ENCODE measurements at regions not wholly inside any gene's neighbourhood (a gene's known extent, or its start where the extent isn't known, plus 50 kb on each side); places are given as distances from the start of the nearest gene placed in this dataset.

GRCh38 chr1:218498056-218498938 is 153.2 kb downstream of the TGFB2 start:
- ATAC-seq, result no peak
- H3K4me2 ChIP-seq (ENCODE audit: low read length), result peak overlapping the region; percentile 73
- POLR2A ChIA-PET, result no interaction called here

DNA sequence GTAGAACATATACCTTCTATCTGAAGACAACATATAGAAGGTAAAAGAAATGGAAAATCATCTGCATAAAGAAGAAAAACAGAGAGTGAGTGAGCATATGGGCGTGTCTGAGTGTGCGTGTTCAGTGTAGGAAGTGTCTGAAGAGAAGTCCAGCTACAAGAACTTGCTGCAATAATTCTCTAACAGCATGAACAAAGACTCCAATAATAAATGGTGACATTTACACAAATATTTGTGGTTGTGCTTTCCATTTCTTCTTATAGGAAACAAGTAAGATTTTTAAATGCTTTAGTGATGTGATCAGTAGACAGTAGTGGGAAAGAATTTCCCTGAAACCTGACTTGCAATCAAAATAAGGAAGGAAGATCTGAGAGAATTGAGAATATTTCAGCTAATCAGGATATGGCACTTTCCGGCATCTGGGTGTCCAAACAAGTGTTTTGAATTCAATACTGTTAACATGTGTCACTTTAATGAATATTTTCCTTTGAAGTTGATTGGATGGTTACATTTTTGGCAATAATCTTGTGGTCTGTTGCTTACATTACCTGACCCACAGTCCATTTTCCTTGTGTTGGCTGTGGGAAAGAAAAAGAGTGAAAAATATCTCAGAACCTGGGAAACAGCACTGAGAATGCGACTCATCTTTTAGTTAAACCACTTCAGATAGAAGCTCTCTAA is 154.0 kb downstream of the TGFB2 start:
- H3K36me3 ChIP-seq (ENCODE audit: control insufficient read depth in 1 of 2, insufficient read depth in 2 of 2, low read length in 2 of 2), result no peaks in the 10 kb centered on the region
- peak overlapping the region; percentile 73 for H3K4me2 ChIP-seq (ENCODE audit: low read length)
- H3K27me3 ChIP-seq (ENCODE audit: insufficient read depth, low read length), result no peaks in the 10 kb centered on the region
- H3K4me1 ChIP-seq (ENCODE audit: control insufficient read depth in 1 of 2, insufficient read depth in 2 of 2, low read length in 2 of 2), result peaks cover 14 to 39% of the 10 kb centered on the region in 2 experiments
- CTCF ChIA-PET, result interaction anchor here (1.5 kb wide), 1 partner anchor 568 kb away, joined by 3 read pairs; no protein-coding TSS in a partner anchor
- H3K27ac ChIP-seq (ENCODE audit: low read depth, low read length), result peak overlapping the region; percentile 40; the same call in 1 of the 2 replicates
- no peak for TF ChIP-seq CBX3 (IDR thresholded peaks at IDR 0.05; ENCODE audit: low read depth)
- no peak for TF ChIP-seq REST (IDR thresholded peaks at IDR 0.05; ENCODE audit: low read depth)
- no peak for TF ChIP-seq TCF7L2 (IDR thresholded peaks at IDR 0.05; ENCODE audit: borderline replicate concordance, extremely low read depth, insufficient read depth, insufficient read length)
- TF ChIP-seq FOSL1 (IDR thresholded peaks at IDR 0.05; ENCODE audit: low read depth), result no peak
- TF ChIP-seq, protein P1, sequence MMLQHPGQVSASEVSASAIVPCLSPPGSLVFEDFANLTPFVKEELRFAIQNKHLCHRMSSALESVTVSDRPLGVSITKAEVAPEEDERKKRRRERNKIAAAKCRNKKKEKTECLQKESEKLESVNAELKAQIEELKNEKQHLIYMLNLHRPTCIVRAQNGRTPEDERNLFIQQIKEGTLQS (IDR thresholded peaks at IDR 0.05), result no peak
- RAD21 ChIA-PET (ENCODE audit: low non-redundant PET in 1 of 2, low total read pairs in 2 of 2, uncharacterized antibody in 2 of 2, unreplicated experiment in 2 of 2), result no interaction called here
- ATAC-seq, result peak; percentile 44; the same call in 1 of the 2 replicates
- H3K79me2 ChIP-seq (ENCODE audit: insufficient read depth, low read length), result no peaks in the 10 kb centered on the region
- H3K9me2 ChIP-seq (ENCODE audit: insufficient read depth), result no peaks in the 10 kb centered on the region
- H3K9me3 ChIP-seq (ENCODE audit: control insufficient read depth in 1 of 2, insufficient read depth in 1 of 2, low read depth in 1 of 2, low read length in 2 of 2), result no peaks in the 10 kb centered on the region
- intact Hi-C loops (cut with micrococcal nuclease), result no loop called here
- H3K9ac ChIP-seq (ENCODE audit: low read length), result peak overlapping the region; percentile 23
- no peak for DNase-seq (ENCODE audit: low read depth, low spot score)
- peak overlapping the region; percentile 8 to 44; a peak in 3 of 4 replicates for H3K4me3 ChIP-seq (replicated peaks in 1 of 2; ENCODE audit: low read depth in 1 of 2, low read length in 2 of 2)
- no peaks in the 10 kb centered on the region for H4K20me1 ChIP-seq (ENCODE audit: insufficient read depth)
- BruUV-seq (replicated peaks), result no TSS peak
- H2AFZ ChIP-seq (ENCODE audit: low read depth, low read length, poor library complexity, severe bottlenecking), result peak overlapping the region; percentile 83
- POLR2A ChIA-PET, result no interaction called here

More at GRCh38 chr1:218498056-218498938, 153.2 kb downstream of the TGFB2 start:
- BruUV-seq (replicated peaks), result no TSS peak
- intact Hi-C loops (cut with micrococcal nuclease), result no loop called here
- Histone ChIP-seq H3K27me3 (ENCODE audit: insufficient read depth, low read length) (no peaks in the 10 kb centered on the region), H3K4me3 (replicated peaks in 1 of 2; ENCODE audit: low read depth in 1 of 2, low read length in 2 of 2) (peak overlapping the region; percentile 8 to 44; a peak in 3 of 4 replicates), H3K9me2 (ENCODE audit: insufficient read depth) (no peaks in the 10 kb centered on the region), H4K20me1 (ENCODE audit: insufficient read depth) (no peaks in the 10 kb centered on the region), H3K4me1 (ENCODE audit: control insufficient read depth in 1 of 2, insufficient read depth in 2 of 2, low read length in 2 of 2) (peaks cover 14 to 39% of the 10 kb centered on the region in 2 experiments), H3K79me2 (ENCODE audit: insufficient read depth, low read length) (no peaks in the 10 kb centered on the region), H3K36me3 (ENCODE audit: control insufficient read depth in 1 of 2, insufficient read depth in 2 of 2, low read length in 2 of 2) (no peaks in the 10 kb centered on the region), H3K9ac (ENCODE audit: low read length) (peak overlapping the region; percentile 23), H2AFZ (ENCODE audit: low read depth, low read length, poor library complexity, severe bottlenecking) (peak overlapping the region; percentile 83), H3K27ac (ENCODE audit: low read depth, low read length) (peak overlapping the region; percentile 40; the same call in 1 of the 2 replicates), H3K9me3 (ENCODE audit: control insufficient read depth in 1 of 2, insufficient read depth in 1 of 2, low read depth in 1 of 2, low read length in 2 of 2) (no peaks in the 10 kb centered on the region)
- no peak for DNase-seq (ENCODE audit: low read depth, low spot score)
- ChIA-PET CTCF (interaction anchor here (1.5 kb wide), 1 partner anchor 569 kb away, joined by 3 read pairs; no protein-coding TSS in a partner anchor), RAD21 (ENCODE audit: low non-redundant PET in 1 of 2, low total read pairs in 2 of 2, uncharacterized antibody in 2 of 2, unreplicated experiment in 2 of 2) (no interaction called here)
- TF ChIP-seq POLR2A (IDR thresholded peaks at IDR 0.05; ENCODE audit: borderline replicate concordance, extremely low read depth, insufficient read depth, insufficient read length), result no peak
- no peak for TF ChIP-seq ZNF274 (IDR thresholded peaks at IDR 0.05; ENCODE audit: low read depth, low read length)
